ENCODE measurements at regions not wholly inside any gene's neighbourhood (a gene's known extent, or its start where the extent isn't known, plus 50 kb on each side); places are given as distances from the start of the nearest gene placed in this dataset.

DNA sequence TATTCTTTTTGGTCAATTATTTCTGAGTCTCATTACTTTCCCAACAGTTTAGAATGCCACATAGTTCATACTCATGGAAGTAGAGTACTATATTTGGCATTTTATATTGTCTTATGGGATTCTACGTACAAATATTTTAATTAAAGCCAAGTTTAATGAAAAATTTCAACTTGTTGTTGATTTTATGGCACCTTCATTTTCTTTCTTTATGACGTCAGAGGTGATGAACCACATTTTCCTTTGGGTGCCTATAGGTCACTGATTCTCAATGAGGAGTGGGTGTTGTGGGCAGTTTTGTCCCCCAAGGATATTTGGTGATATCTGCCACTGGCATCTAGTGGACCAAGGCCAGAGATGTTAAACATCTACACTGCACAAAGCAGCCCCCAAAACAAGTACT is 1071.3 kb downstream of the NXPH1 start:
- Histone ChIP-seq H3K36me3 (ENCODE audit: control insufficient read depth in 2 of 2, insufficient read depth in 1 of 2, low read length in 2 of 2) (no peaks in the 10 kb centered on the region), H3K4me1 (ENCODE audit: control insufficient read depth, insufficient read depth, low read length) (no peaks in the 10 kb centered on the region), H3K4me3 (ENCODE audit: low read depth, low read length) (no peak overlapping the region), H3K9me3 (ENCODE audit: control insufficient read depth, insufficient read depth, low read depth, low read length) (no peaks in the 10 kb centered on the region), H3K27ac (ENCODE audit: extremely low read depth, low read depth, low read length) (no peak overlapping the region)
- TF ChIP-seq ZNF202 (tag by site-specific recombination; IDR thresholded peaks at IDR 0.05; ENCODE audit: borderline replicate concordance) = no peak
- TF ChIP-seq, protein P1, sequence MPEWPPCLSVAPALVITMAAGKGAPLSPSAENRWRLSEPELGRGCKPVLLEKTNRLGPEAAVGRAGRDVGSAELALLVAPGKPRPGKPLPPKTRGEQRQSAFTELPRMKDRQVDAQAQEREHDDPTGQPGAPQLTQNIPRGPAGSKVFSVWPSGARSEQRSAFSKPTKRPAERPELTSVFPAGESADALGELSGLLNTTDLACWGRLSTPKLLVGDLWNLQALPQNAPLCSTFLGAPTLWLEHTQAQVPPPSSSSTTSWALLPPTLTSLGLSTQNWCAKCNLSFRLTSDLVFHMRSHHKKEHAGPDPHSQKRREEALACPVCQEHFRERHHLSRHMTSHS (tag by site-specific recombination; IDR thresholded peaks at IDR 0.05) = no peak
- TF ChIP-seq, protein P2, sequence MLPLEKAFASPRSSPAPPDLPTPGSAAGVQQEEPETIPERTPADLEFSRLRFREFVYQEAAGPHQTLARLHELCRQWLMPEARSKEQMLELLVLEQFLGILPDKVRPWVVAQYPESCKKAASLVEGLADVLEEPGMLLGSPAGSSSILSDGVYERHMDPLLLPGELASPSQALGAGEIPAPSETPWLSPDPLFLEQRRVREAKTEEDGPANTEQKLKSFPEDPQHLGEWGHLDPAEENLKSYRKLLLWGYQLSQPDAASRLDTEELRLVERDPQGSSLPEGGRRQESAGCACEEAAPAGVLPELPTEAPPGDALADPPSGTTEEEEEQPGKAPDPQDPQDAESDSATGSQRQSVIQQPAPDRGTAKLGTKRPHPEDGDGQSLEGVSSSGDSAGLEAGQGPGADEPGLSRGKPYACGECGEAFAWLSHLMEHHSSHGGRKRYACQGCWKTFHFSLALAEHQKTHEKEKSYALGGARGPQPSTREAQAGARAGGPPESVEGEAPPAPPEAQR (tag by site-specific recombination; IDR thresholded peaks at IDR 0.05) = no peak
- no peak for TF ChIP-seq ZNF626 (tag by site-specific recombination; IDR thresholded peaks at IDR 0.05)
- TF ChIP-seq, protein P3, sequence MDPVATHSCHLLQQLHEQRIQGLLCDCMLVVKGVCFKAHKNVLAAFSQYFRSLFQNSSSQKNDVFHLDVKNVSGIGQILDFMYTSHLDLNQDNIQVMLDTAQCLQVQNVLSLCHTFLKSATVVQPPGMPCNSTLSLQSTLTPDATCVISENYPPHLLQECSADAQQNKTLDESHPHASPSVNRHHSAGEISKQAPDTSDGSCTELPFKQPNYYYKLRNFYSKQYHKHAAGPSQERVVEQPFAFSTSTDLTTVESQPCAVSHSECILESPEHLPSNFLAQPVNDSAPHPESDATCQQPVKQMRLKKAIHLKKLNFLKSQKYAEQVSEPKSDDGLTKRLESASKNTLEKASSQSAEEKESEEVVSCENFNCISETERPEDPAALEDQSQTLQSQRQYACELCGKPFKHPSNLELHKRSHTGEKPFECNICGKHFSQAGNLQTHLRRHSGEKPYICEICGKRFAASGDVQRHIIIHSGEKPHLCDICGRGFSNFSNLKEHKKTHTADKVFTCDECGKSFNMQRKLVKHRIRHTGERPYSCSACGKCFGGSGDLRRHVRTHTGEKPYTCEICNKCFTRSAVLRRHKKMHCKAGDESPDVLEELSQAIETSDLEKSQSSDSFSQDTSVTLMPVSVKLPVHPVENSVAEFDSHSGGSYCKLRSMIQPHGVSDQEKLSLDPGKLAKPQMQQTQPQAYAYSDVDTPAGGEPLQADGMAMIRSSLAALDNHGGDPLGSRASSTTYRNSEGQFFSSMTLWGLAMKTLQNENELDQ (tag by site-specific recombination; IDR thresholded peaks at IDR 0.05; ENCODE audit: low read depth) = no peak
- no peak for TF ChIP-seq ZNF621 (tag by site-specific recombination; IDR thresholded peaks at IDR 0.05)
- TF ChIP-seq ZNF660 (tag by site-specific recombination; IDR thresholded peaks at IDR 0.05) = no peak
- no peak for TF ChIP-seq ZNF19 (tag by site-specific recombination; IDR thresholded peaks at IDR 0.05; ENCODE audit: low read depth)
- TF ChIP-seq SCRT2 (tag by site-specific recombination; IDR thresholded peaks at IDR 0.05) = no peak
- no peak for TF ChIP-seq ZFP3 (tag by site-specific recombination; IDR thresholded peaks at IDR 0.05; ENCODE audit: low read depth)
- TF ChIP-seq OVOL3 (tag by site-specific recombination; IDR thresholded peaks at IDR 0.05) = no peak
- TF ChIP-seq ZNF423 (tag by site-specific recombination; IDR thresholded peaks at IDR 0.05) = no peak
- no peak for TF ChIP-seq BCL6B (tag by site-specific recombination; IDR thresholded peaks at IDR 0.05)
- TF ChIP-seq, protein P4, sequence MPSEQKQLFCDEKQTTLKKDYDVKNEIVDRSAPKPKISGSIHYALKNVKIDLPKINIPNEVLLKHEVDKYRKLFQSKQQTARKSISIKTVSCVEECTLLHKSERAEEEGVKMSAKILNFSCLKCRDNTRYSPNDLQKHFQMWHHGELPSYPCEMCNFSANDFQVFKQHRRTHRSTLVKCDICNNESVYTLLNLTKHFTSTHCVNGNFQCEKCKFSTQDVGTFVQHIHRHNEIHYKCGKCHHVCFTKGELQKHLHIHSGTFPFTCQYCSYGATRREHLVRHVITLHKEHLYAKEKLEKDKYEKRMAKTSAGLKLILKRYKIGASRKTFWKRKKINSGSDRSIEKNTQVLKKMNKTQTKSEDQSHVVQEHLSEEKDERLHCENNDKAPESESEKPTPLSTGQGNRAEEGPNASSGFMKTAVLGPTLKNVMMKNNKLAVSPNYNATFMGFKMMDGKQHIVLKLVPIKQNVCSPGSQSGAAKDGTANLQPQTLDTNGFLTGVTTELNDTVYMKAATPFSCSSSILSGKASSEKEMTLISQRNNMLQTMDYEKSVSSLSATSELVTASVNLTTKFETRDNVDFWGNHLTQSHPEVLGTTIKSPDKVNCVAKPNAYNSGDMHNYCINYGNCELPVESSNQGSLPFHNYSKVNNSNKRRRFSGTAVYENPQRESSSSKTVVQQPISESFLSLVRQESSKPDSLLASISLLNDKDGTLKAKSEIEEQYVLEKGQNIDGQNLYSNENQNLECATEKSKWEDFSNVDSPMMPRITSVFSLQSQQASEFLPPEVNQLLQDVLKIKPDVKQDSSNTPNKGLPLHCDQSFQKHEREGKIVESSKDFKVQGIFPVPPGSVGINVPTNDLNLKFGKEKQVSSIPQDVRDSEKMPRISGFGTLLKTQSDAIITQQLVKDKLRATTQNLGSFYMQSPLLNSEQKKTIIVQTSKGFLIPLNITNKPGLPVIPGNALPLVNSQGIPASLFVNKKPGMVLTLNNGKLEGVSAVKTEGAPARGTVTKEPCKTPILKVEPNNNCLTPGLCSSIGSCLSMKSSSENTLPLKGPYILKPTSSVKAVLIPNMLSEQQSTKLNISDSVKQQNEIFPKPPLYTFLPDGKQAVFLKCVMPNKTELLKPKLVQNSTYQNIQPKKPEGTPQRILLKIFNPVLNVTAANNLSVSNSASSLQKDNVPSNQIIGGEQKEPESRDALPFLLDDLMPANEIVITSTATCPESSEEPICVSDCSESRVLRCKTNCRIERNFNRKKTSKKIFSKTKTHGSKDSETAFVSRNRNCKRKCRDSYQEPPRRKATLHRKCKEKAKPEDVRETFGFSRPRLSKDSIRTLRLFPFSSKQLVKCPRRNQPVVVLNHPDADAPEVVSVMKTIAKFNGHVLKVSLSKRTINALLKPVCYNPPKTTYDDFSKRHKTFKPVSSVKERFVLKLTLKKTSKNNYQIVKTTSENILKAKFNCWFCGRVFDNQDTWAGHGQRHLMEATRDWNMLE (tag by site-specific recombination; conservative IDR thresholded peaks at IDR 0.05; ENCODE audit: low read depth) = no peak
- no peak for TF ChIP-seq ZBTB26 (tag by site-specific recombination; optimal IDR thresholded peaks at IDR 0.05)
- TF ChIP-seq, protein P5, sequence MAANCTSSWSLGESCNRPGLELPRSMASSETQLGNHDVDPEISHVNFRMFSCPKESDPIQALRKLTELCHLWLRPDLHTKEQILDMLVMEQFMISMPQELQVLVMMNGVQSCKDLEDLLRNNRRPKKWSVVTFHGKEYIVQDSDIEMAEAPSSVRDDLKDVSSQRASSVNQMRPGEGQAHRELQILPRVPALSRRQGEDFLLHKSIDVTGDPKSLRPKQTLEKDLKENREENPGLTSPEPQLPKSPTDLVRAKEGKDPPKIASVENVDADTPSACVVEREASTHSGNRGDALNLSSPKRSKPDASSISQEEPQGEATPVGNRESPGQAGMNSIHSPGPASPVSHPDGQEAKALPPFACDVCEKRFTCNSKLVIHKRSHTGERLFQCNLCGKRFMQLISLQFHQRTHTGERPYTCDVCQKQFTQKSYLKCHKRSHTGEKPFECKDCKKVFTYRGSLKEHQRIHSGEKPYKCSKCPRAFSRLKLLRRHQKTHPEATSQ (tag by site-specific recombination; IDR thresholded peaks at IDR 0.05) = no peak
- CTCF ChIA-PET = no interaction called here
- POLR2A ChIA-PET = no interaction called here

All from HEK293 (cell line).